NB4 (cell line): ENCODE measurements at regions not wholly inside any gene's neighbourhood (a gene's known extent, or its start where the extent isn't known, plus 50 kb on each side); places are given as distances from the start of the nearest gene placed in this dataset.
A peak's percentile ranks its signal among the peaks of the same experiment; 100 is the strongest.

Experiments
- CTCF ChIP-seq: IDR thresholded peaks from one replicate; pipeline ENCODE4 v1.5.1; 2012; ENCODE audit warnings: low read depth, low read length
- MAX ChIP-seq: IDR thresholded peaks from 2 replicates; pipeline ENCODE4 v1.6.1; 2011; ENCODE audit warnings: low read depth, low read length
- MYC ChIP-seq: IDR thresholded peaks from 2 replicates; pipeline ENCODE4 v1.6.1; 2011; ENCODE audit warnings: low read depth, low read length
- POLR2A ChIP-seq: IDR thresholded peaks from 2 replicates; pipeline ENCODE4 v1.6.1; 2011; ENCODE audit warnings: mild to moderate bottlenecking; ENCODE audit not compliant: insufficient read length; ENCODE audit errors: extremely low read depth

- TF ChIP-seq CTCF (peak; percentile 6), POLR2A (no peak), MYC (no peak), MAX (no peak)
Observed at GRCh38 chr6:134437376-134437775, 119.5 kb upstream of the SGK1 start.
